ENCODE measurements at regions not wholly inside any gene's neighbourhood (a gene's known extent, or its start where the extent isn't known, plus 50 kb on each side); places are given as distances from the start of the nearest gene placed in this dataset.

GRCh38 chr12:40618636-40619035 lies 73.6 kb upstream of the CNTN1 start:
- DNase-seq (ENCODE audit: low spot score), result no peak

- no peak for DNase-seq (ENCODE audit: low spot score)
These were observed 71.6 kb upstream of the CNTN1 start for GRCh38 chr12:40620564-40621019.

GRCh38 chr12:40622246-40622838 lies 69.9 kb upstream of the CNTN1 start:
- DNase-seq (ENCODE audit: low spot score), result peak; percentile 32

DNA sequence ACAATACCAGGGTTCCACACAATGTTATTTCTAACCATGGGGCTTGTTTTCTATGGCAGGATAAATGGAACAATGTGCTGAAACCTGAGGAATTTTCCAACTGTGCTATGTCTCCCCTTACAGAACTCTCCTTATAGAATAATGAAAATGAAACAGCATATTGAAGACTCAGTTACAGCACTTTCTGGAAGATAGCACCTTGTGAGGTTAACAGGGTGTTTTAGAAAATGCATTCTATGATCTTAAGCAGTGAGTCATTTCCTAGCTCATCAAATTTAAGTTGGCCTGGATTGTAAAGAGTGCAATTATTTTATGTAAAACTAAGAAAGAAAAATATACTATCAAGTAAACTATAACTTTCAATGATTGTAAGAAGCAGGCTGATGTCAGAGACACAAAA lies 60.1 kb upstream of the CNTN1 start:
- no peak for DNase-seq (ENCODE audit: low spot score)

- no peak for DNase-seq (ENCODE audit: low spot score)
These were observed 59.3 kb upstream of the CNTN1 start for GRCh38 chr12:40632933-40633332.

- no peak for DNase-seq (ENCODE audit: low spot score)
These were observed 57.6 kb upstream of the CNTN1 start for GRCh38 chr12:40634517-40635131.

DNA sequence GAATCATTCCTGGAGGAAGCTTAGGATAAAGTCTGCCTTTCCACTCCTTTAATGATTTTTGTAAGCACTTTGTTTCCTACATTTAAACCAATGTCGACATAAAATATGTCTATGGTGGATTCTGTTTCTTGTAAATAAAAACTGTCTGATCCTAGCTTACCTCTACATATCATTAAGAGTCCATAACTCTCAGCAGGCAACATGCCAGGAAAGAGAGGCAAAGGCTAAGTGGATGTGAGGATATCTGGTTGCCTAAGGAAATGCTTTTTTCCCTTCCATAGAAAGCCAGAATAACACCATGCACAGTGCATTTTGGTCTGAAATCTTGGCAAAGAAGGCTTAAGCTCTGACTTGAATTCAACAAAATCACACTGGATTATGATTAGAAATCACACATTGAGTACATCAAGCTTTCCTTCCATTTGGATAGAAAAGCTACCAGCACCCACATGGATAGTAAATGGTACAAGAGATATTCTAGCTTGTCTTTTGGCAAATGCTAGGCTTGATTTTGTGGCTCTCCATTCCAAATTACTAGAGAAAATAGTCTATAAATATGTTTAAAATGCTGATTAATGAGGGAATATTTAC lies 57.0 kb upstream of the CNTN1 start:
- no peak for DNase-seq (ENCODE audit: low spot score)

Data from HuH-7 (cell line).